Gastroesophageal sphincter (tissue), 4 donors: ENCODE measurements at regions not wholly inside any gene's neighbourhood (a gene's known extent, or its start where the extent isn't known, plus 50 kb on each side); places are given as distances from the start of the nearest gene placed in this dataset.

Experiments used
- ATAC-seq: fragments of 150-250 bp; one replicate; pipeline ENCODE4 v1.9.1; 2016; ENCODE audit warnings: mild to moderate bottlenecking, moderate library complexity
- H3K27ac ChIP-seq, 4 donors: fragments of 200-600 bp; sonication (generic) in 3 of 4; 1 replicate in 3 of 4; 2 replicates in 1 of 4; pipeline ENCODE4 v1.5.1; 2016 to 2019
- H3K27me3 ChIP-seq: fragments of 200-600 bp; sonication (generic); one replicate; pipeline ENCODE4 v1.5.1; 2019
- H3K36me3 ChIP-seq, 2 donors: fragments of 200-600 bp; sonication (generic); one replicate each; pipeline ENCODE4 v1.5.1; 2019; ENCODE audit warnings: control low read depth in 1 of 2
- H3K4me1 ChIP-seq, 3 donors: fragments of 200-600 bp; sonication (generic); 1 replicate in 2 of 3; 2 replicates in 1 of 3; pipeline ENCODE4 v1.5.1; 2016 to 2019; ENCODE audit warnings: control low read depth in 2 of 3
- H3K4me3 ChIP-seq, 2 donors: fragments of 200-600 bp; sonication (generic); one replicate each; pipeline ENCODE4 v1.5.1; 2019; ENCODE audit warnings: mild to moderate bottlenecking in 1 of 2, moderate library complexity in 1 of 2
- H3K9me3 ChIP-seq, 3 donors: fragments of 200-600 bp; sonication (generic); one replicate each; pipeline ENCODE4 v1.5.1; 2017 to 2019; ENCODE audit warnings: control low read depth in 2 of 3
- EP300 ChIP-seq: sonication (generic); formaldehyde crosslinking; IDR thresholded peaks from one replicate; pipeline ENCODE4 v1.6.1; 2017; ENCODE audit warnings: antibody characterized with exemption, mild to moderate bottlenecking
- POLR2A ChIP-seq, 2 donors: fragments of 450-650 bp; IDR thresholded peaks; one replicate each; pipeline ENCODE4 v1.6.1; 2017; ENCODE audit warnings: antibody characterized with exemption in 2 of 2, mild to moderate bottlenecking in 2 of 2, moderate library complexity in 1 of 2
- POLR2AphosphoS5 ChIP-seq: sonication (generic); formaldehyde crosslinking; IDR thresholded peaks from one replicate; pipeline ENCODE4 v1.6.1; 2017; ENCODE audit warnings: antibody characterized with exemption
- WGBS, 2 donors: methylation state at CpG; one replicate each; pipeline ENCODE4 v1.1.5; 2018; ENCODE audit warnings: low coverage in 1 of 2; 5-methylcytosine and 5-hydroxymethylcytosine counted together
- TF ChIP-seq, protein P1 (sequence below), 4 experiments: fragments of 200-600 bp in 2 of 4; fragments of 450-650 bp in 2 of 4; sonication (generic) in 1 of 4; IDR thresholded peaks; one replicate each; pipeline ENCODE4 v1.5.1; 2017 to 2019; ENCODE audit warnings: antibody characterized with exemption in 4 of 4, mild to moderate bottlenecking in 2 of 4, moderate library complexity in 2 of 4

DNA sequence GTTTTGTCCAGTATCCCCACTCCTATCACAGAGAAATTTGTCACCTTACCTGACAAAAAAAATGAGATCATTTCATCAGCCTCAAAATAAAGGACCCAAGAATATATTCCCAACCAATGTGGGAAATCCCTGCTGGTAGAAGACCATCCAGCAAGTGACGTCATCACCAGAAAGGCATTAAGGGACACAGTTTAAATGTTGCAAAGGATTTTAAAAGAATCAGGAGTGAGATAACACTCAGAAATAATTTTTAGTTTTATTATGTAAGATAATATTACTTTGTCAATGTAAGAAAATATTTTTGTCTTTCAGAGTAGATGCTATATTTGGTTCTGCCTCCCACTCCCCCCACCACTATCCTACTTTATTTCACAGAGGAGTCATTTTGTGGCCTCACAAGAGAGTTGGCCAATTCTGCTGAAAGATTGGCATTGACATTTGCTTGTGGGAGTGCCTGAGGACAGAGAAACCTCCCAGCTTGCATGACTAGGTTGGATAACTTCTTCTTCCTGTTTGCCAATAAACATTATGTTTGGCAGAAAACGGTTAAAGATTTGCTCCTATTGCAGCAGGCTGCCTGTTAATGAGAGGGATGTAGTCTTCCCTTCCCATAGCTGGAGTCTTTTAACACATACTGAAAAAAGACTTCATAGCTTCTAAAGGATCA, 288.6 kb upstream of the DAB2 start:
- H3K9me3 ChIP-seq = no peaks in the 10 kb centered on the region
- TF ChIP-seq POLR2A (IDR thresholded peaks at IDR 0.05) (no peak), EP300 (no peak), POLR2AphosphoS5 (no peak)
- TF ChIP-seq, protein P1, sequence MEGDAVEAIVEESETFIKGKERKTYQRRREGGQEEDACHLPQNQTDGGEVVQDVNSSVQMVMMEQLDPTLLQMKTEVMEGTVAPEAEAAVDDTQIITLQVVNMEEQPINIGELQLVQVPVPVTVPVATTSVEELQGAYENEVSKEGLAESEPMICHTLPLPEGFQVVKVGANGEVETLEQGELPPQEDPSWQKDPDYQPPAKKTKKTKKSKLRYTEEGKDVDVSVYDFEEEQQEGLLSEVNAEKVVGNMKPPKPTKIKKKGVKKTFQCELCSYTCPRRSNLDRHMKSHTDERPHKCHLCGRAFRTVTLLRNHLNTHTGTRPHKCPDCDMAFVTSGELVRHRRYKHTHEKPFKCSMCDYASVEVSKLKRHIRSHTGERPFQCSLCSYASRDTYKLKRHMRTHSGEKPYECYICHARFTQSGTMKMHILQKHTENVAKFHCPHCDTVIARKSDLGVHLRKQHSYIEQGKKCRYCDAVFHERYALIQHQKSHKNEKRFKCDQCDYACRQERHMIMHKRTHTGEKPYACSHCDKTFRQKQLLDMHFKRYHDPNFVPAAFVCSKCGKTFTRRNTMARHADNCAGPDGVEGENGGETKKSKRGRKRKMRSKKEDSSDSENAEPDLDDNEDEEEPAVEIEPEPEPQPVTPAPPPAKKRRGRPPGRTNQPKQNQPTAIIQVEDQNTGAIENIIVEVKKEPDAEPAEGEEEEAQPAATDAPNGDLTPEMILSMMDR (IDR thresholded peaks at IDR 0.05) = no peak
- 38 to 50% methylated on average over 1 to 2 of the region's 2 CpGs for WGBS, 2 donors
- ATAC-seq = peak; percentile 72
- H3K4me3 ChIP-seq = no peak overlapping the region
- H3K27me3 ChIP-seq = no peaks in the 10 kb centered on the region
- no peaks in the 10 kb centered on the region for H3K36me3 ChIP-seq
- no peaks in the 10 kb centered on the region for H3K4me1 ChIP-seq
- no peak overlapping the region for H3K27ac ChIP-seq

DNA sequence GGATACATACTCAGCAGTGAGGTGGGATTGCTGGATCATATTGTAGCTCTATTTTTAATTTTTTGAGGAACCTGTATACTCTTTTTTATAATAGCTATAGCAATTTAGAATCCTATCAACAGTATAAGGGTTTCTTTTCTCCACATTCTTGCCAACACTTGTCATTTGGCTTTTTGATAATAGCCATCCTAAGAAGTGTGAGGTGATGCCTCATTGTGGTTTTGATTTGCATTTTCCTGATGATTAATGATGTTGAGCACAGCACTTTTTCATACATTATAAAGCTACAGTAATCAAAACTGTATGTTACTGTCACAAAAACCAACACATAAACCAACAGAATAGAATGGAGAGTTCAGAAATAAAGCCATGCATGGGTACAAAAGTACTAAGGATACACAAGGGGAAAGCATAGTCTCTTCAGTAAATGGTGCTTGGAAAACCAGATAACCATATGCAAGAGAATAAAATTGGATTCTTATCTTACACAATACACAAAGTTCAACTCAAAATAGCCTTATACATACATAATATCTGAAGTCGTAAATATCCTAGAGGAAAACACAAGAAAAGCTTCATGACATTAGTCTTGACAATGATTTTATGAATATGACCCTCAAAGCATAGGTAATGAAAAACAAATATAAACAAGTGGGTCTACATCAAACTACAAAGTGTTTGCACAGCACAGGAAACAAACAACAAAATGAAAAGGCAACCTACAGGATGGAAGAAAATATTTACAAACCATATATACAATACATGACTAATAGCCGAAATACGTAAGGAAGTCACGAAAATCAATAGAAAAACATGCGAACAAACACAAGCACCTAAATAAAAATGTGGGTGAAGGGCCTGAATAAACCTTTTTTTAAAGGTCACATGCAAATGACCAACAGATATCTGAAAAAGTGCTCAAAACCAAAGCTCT, 287.8 kb upstream of the DAB2 start:
- no peaks in the 10 kb centered on the region for H3K4me1 ChIP-seq
- no peak overlapping the region for H3K27ac ChIP-seq
- no peaks in the 10 kb centered on the region for H3K36me3 ChIP-seq
- no peaks in the 10 kb centered on the region for H3K27me3 ChIP-seq
- H3K4me3 ChIP-seq = no peak overlapping the region
- 90 to 91% methylated on average over 5 of the region's 5 CpGs for WGBS, 2 donors
- TF ChIP-seq POLR2AphosphoS5 (no peak), EP300 (no peak), POLR2A (IDR thresholded peaks at IDR 0.05) (no peak)
- TF ChIP-seq, protein P1 (IDR thresholded peaks at IDR 0.05) = no peak
- no peaks in the 10 kb centered on the region for H3K9me3 ChIP-seq
- no peak for ATAC-seq

DNA sequence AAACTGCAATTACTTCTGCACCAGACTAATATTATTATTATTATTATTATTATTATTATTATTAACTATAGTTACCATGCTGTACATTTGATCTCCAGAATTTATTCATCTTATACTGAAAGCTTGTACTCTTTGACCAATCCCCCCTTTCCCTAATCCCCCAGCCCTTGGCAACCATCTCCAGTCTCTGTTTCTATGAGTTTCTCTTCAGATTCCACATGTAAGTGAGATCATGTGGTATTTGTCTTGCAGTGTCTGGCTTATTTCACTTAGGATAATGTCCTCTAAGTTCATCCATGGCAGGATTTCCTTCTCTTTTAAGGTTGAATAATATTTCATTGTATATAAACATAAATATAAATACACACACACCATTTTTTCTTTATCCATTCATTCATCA, 287.0 kb upstream of the DAB2 start:
- no peak for ATAC-seq
- no peaks in the 10 kb centered on the region for H3K4me1 ChIP-seq
- TF ChIP-seq, protein P1 (IDR thresholded peaks at IDR 0.05) = no peak
- TF ChIP-seq EP300 = no peak
- TF ChIP-seq POLR2A (IDR thresholded peaks at IDR 0.05) = no peak
- no peak for TF ChIP-seq POLR2AphosphoS5
- H3K9me3 ChIP-seq = no peaks in the 10 kb centered on the region
- no peak overlapping the region for H3K4me3 ChIP-seq
- no peaks in the 10 kb centered on the region for H3K27me3 ChIP-seq
- H3K36me3 ChIP-seq = no peaks in the 10 kb centered on the region
- H3K27ac ChIP-seq = no peak overlapping the region

DNA sequence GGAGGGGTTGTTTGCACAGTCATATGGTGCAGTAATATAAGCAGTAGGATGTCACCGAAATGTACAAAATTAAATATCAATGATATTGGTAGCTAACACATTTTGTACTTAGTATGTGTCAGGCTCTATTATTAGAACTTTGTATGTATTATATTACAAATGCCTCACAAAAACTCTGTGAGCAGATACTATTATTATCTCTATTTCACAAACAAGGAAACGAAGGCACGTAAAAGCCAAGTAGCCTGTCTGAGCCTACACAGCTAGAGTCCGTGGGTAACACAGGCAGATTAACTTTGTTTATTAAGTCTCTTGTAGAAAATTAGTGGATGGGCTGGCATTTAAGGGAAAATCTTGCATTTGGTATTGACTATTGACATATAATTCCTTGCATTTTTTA, 284.3 kb upstream of the DAB2 start:
- no peak for TF ChIP-seq POLR2AphosphoS5
- TF ChIP-seq, protein P1 (IDR thresholded peaks at IDR 0.05) = no peak
- TF ChIP-seq POLR2A (IDR thresholded peaks at IDR 0.05) = no peak
- TF ChIP-seq EP300 = no peak
- no peak overlapping the region for H3K4me3 ChIP-seq
- no peak overlapping the region for H3K27ac ChIP-seq
- ATAC-seq = no peak
- no peaks in the 10 kb centered on the region for H3K9me3 ChIP-seq
- WGBS, 2 donors = 68 to 86% methylated on average over 4 of the region's 4 CpGs
- no peaks in the 10 kb centered on the region for H3K36me3 ChIP-seq
- no peaks in the 10 kb centered on the region for H3K4me1 ChIP-seq
- H3K27me3 ChIP-seq = no peaks in the 10 kb centered on the region

DNA sequence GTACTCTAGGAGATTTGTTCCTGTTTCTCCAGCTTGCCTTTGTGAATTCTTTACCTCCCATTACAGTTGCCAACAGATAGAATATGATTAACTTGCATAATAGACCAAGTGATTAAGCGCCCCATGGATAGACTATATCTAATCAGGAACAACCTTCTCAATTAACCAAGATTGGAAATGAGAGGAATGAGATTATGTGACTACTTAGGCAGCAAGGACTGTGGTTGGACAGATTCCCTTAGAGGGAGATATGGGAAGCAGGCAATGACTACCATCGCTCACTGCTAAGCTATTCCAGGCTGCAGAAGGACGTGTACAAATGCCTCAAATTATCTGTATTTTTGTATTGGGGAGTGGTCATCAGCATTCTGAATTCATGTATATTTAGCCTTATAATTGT, 278.1 kb upstream of the DAB2 start:
- H3K27ac ChIP-seq = no peak overlapping the region
- H3K4me1 ChIP-seq = no peaks in the 10 kb centered on the region
- 82 to 86% methylated on average over 3 of the region's 3 CpGs for WGBS, 2 donors
- TF ChIP-seq POLR2AphosphoS5 = no peak
- TF ChIP-seq EP300 = no peak
- TF ChIP-seq, protein P1 (IDR thresholded peaks at IDR 0.05) = no peak
- TF ChIP-seq POLR2A (IDR thresholded peaks at IDR 0.05) = no peak
- ATAC-seq = no peak
- no peaks in the 10 kb centered on the region for H3K9me3 ChIP-seq
- H3K4me3 ChIP-seq = no peak overlapping the region
- H3K27me3 ChIP-seq = peaks cover 3% of the 10 kb centered on the region
- no peaks in the 10 kb centered on the region for H3K36me3 ChIP-seq
